Esophagus squamous epithelium (tissue), 5 donors: ENCODE measurements at regions not wholly inside any gene's neighbourhood (a gene's known extent, or its start where the extent isn't known, plus 50 kb on each side); places are given as distances from the start of the nearest gene placed in this dataset.

Source experiments
- DNase-seq: peaks from one replicate; lab custom pipeline; 2025; lab: John Stamatoyannopoulos, UW
- H3K27ac ChIP-seq, 4 donors: fragments of 200-600 bp; sonication (generic); one replicate each; pipeline ENCODE4 v1.5.1; 2016 to 2019; ENCODE audit warnings: mild to moderate bottlenecking in 1 of 4
- H3K27me3 ChIP-seq, 4 donors: fragments of 200-600 bp; sonication (generic); 1 replicate in 3 of 4; 2 replicates in 1 of 4; pipeline versions ENCODE4 v1.5.1 to v1.6.0; 2017 to 2021; ENCODE audit warnings: antibody characterized with exemption in 1 of 4
- H3K36me3 ChIP-seq, 3 donors: fragments of 200-600 bp; sonication (generic); one replicate each; pipeline ENCODE4 v1.5.1; 2016 to 2019
- H3K4me1 ChIP-seq, 3 donors: fragments of 200-600 bp; sonication (generic); one replicate each; pipeline ENCODE4 v1.5.1; 2017 to 2019
- H3K4me3 ChIP-seq, 4 donors: fragments of 200-600 bp; sonication (generic); 1 replicate in 3 of 4; 2 replicates in 1 of 4; pipeline ENCODE4 v1.5.1; 2016 to 2019; ENCODE audit warnings: mild to moderate bottlenecking in 2 of 4, moderate library complexity in 1 of 4
- H3K9me3 ChIP-seq, 3 donors: fragments of 200-600 bp; sonication (generic); one replicate each; pipeline ENCODE4 v1.5.1; 2016 to 2019
- POLR2A ChIP-seq, 4 donors: fragments of 450-650 bp; IDR thresholded peaks; one replicate each; pipeline ENCODE4 v1.6.1; 2017; ENCODE audit warnings: antibody characterized with exemption in 4 of 4, mild to moderate bottlenecking in 4 of 4, moderate library complexity in 3 of 4
- WGBS, 2 donors: methylation state at CpG; one replicate each; pipeline ENCODE4 v1.1.5; 2018; 5-methylcytosine and 5-hydroxymethylcytosine counted together
- intact Hi-C: fragments of 100-400 bp; cut with DNase I; formaldehyde crosslinking; loops from one replicate; pipeline ENCODE4 v1.15.0; 2022
- TF ChIP-seq, protein P1 (sequence below), 6 experiments: fragments of 450-650 bp in 4 of 6; fragments of 200-600 bp in 2 of 6; sonication (generic) in 2 of 6; IDR thresholded peaks; one replicate each; pipeline ENCODE4 v1.5.1; 2016 to 2019; ENCODE audit warnings: antibody characterized with exemption in 6 of 6, mild to moderate bottlenecking in 4 of 6, moderate library complexity in 4 of 6
- donor health status: DM: yes; HTN: yes; CAD: no.

DNA sequence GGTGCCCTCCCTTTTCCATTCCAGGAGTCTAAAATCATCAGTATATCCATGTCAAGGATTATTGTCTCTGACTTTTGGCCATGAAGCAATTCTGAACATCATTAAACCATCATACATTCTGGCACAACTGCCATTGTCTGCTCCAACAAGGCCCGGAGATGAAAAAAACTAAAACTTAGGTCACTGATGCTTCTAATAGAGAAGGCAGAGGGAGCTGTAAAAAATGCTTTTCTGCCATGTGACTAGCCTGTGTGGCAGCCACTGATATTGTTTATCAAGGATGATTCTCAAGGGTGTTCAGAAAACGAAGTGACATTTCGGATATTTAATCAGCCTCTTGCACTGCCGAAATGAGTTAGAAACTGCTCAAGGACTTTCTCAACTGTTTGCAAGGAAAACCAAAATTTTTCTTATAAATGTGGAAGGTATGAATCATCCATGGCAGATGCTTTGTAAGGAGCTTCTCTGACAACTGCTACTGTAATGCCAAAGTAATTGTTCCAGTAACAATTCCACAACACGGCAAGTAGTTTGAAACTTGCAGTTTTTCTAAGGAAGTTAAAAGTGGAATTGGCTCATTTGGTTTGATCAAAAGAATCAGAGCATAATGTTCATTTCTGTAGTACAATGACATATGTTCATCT is 1076.5 kb upstream of the FLRT2 start:
- no peaks in the 10 kb centered on the region for H3K36me3 ChIP-seq
- intact Hi-C loops, result no loop called here
- H3K27me3 ChIP-seq, result no peaks in the 10 kb centered on the region
- no peak overlapping the region for H3K27ac ChIP-seq
- no peak for TF ChIP-seq POLR2A (IDR thresholded peaks at IDR 0.05)
- TF ChIP-seq, protein P1, sequence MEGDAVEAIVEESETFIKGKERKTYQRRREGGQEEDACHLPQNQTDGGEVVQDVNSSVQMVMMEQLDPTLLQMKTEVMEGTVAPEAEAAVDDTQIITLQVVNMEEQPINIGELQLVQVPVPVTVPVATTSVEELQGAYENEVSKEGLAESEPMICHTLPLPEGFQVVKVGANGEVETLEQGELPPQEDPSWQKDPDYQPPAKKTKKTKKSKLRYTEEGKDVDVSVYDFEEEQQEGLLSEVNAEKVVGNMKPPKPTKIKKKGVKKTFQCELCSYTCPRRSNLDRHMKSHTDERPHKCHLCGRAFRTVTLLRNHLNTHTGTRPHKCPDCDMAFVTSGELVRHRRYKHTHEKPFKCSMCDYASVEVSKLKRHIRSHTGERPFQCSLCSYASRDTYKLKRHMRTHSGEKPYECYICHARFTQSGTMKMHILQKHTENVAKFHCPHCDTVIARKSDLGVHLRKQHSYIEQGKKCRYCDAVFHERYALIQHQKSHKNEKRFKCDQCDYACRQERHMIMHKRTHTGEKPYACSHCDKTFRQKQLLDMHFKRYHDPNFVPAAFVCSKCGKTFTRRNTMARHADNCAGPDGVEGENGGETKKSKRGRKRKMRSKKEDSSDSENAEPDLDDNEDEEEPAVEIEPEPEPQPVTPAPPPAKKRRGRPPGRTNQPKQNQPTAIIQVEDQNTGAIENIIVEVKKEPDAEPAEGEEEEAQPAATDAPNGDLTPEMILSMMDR (IDR thresholded peaks at IDR 0.05), result no peak
- DNase-seq, result no peak
- no peak overlapping the region for H3K4me3 ChIP-seq
- 39 to 69% methylated on average over 5 of the region's 5 CpGs for WGBS, 2 donors
- H3K9me3 ChIP-seq, result no peaks in the 10 kb centered on the region
- no peaks in the 10 kb centered on the region for H3K4me1 ChIP-seq

DNA sequence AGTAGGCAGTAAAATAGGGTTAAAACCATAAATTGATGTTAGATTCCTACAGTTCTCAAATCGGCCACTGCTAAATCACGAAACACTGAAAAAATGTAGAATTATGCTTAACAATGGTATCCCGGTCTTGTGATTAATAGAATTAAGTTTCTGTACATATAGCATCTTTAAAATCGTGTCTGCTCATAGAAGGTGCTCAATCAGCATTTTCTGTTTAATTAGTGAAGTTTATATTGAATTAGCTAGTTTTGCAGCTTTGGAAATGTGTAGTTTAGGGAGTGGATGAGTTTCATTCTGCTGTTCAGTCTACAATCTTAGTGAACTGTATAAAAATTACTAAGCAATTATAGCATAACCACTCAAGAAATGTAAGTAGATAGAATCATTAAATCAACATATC is 1075.8 kb upstream of the FLRT2 start:
- Histone ChIP-seq H3K9me3 (no peaks in the 10 kb centered on the region), H3K27ac (no peak overlapping the region), H3K4me1 (no peaks in the 10 kb centered on the region), H3K27me3 (no peaks in the 10 kb centered on the region), H3K4me3 (no peak overlapping the region), H3K36me3 (no peaks in the 10 kb centered on the region)
- 77 to 84% methylated on average over 4 of the region's 4 CpGs for WGBS, 2 donors
- DNase-seq, result no peak
- TF ChIP-seq, protein P1 (IDR thresholded peaks at IDR 0.05), result no peak
- no peak for TF ChIP-seq POLR2A (IDR thresholded peaks at IDR 0.05)
- intact Hi-C loops, result no loop called here

DNA sequence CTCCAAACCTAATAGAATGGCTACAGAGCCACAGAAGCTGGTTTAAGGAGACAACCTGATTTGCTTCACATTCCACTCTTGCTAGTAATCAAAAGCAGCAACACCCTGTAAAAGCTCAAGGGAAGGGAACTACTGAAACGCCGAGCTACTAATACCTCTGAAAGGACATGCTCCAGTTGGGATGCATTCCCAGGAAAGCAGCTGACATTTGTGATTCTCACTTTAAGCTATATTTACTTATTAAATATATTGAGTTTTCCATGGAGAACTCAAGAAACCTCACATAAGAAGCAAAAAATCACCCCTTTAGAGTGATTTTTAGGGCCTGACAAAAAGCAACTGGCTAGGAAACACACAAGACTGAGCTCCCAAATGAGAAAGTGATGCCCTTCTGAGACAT is 1073.0 kb upstream of the FLRT2 start:
- no peak for TF ChIP-seq POLR2A (IDR thresholded peaks at IDR 0.05)
- TF ChIP-seq, protein P1 (IDR thresholded peaks at IDR 0.05), result no peak
- intact Hi-C loops, result no loop called here
- Histone ChIP-seq H3K4me1 (no peaks in the 10 kb centered on the region), H3K9me3 (no peaks in the 10 kb centered on the region), H3K4me3 (no peak overlapping the region), H3K27ac (no peak overlapping the region), H3K27me3 (no peaks in the 10 kb centered on the region), H3K36me3 (no peaks in the 10 kb centered on the region)
- no peak for DNase-seq
- 81 to 83% methylated on average over 2 of the region's 2 CpGs for WGBS, 2 donors

GRCh38 chr14:84458881-84459280 is 1071.1 kb upstream of the FLRT2 start:
- Histone ChIP-seq H3K27me3 (no peaks in the 10 kb centered on the region), H3K4me3 (no peak overlapping the region), H3K9me3 (no peaks in the 10 kb centered on the region), H3K27ac (no peak overlapping the region), H3K36me3 (no peaks in the 10 kb centered on the region), H3K4me1 (no peaks in the 10 kb centered on the region)
- intact Hi-C loops, result no loop called here
- DNase-seq, result no peak
- 50 to 91% methylated on average over 1 of the region's 1 CpG for WGBS, 2 donors
- TF ChIP-seq, protein P1 (IDR thresholded peaks at IDR 0.05), result no peak
- no peak for TF ChIP-seq POLR2A (IDR thresholded peaks at IDR 0.05)

- intact Hi-C loops, result no loop called here
Measured at GRCh38 chr14:84465880-84466279, 1064.1 kb upstream of the FLRT2 start.

More at GRCh38 chr14:84465880-84466279, 1064.1 kb upstream of the FLRT2 start:
- 22 to 40% methylated on average over 1 of the region's 1 CpG for WGBS, 2 donors
- no peak overlapping the region for H3K27ac ChIP-seq
- no peaks in the 10 kb centered on the region for H3K36me3 ChIP-seq
- no peaks in the 10 kb centered on the region for H3K4me1 ChIP-seq
- no peak for DNase-seq
- no peaks in the 10 kb centered on the region for H3K27me3 ChIP-seq
- H3K9me3 ChIP-seq, result no peaks in the 10 kb centered on the region
- no peak overlapping the region for H3K4me3 ChIP-seq
- no peak for TF ChIP-seq POLR2A (IDR thresholded peaks at IDR 0.05)
- TF ChIP-seq, protein P1 (IDR thresholded peaks at IDR 0.05), result no peak
